ENCODE measurements at regions not wholly inside any gene's neighbourhood (a gene's known extent, or its start where the extent isn't known, plus 50 kb on each side); places are given as distances from the start of the nearest gene placed in this dataset.

GRCh38 chr1:5333291-5333690 lies 658.9 kb downstream of the NPHP4 start:
- no peak for TF ChIP-seq CTCF (IDR thresholded peaks at IDR 0.05)
- TF ChIP-seq POLR2A (IDR thresholded peaks at IDR 0.05): no peak
